ENCODE measurements at regions not wholly inside any gene's neighbourhood (a gene's known extent, or its start where the extent isn't known, plus 50 kb on each side); places are given as distances from the start of the nearest gene placed in this dataset.

DNA sequence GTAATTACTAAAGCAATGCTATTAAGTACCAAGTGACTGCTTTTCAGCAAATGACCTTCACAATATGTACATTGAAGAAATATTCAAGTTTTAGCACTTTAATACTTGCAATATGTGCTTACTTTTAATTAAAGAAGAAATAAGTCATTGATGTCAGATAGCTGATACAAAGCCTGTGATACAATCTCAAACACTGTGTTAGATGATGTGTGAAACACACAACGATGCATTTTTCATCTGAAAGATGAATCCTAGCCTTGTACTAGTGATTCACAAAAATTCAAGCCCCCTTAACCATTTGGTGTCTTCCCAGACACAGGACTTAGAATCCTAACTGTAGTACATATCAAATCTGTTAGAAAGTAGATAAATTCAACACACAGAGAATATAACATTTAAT, 724.1 kb upstream of the ADAMTS5 start:
- Histone ChIP-seq H3K79me2 (ENCODE audit: low read length) (no peaks in the 10 kb centered on the region), H3K9ac (ENCODE audit: low read length) (no peak overlapping the region), H3K4me3 (ENCODE audit: low read length) (no peak overlapping the region), H4K20me1 (ENCODE audit: insufficient read depth, low read depth, low read length) (no peaks in the 10 kb centered on the region), H3K27ac (ENCODE audit: low read length) (no peak overlapping the region), H3K36me3 (ENCODE audit: insufficient read depth, low read length) (no peaks in the 10 kb centered on the region), H3K27me3 (ENCODE audit: low read length) (no peaks in the 10 kb centered on the region), H2AFZ (ENCODE audit: low read length) (no peak overlapping the region), H3K4me1 (ENCODE audit: low read length) (no peaks in the 10 kb centered on the region), H3K4me2 (ENCODE audit: low read depth, low read length, poor library complexity, severe bottlenecking) (no peak overlapping the region), H3K9me2 (replicated peaks; ENCODE audit: insufficient read depth, low read length) (no peaks in the 10 kb centered on the region), H3K9me3 (ENCODE audit: low read length) (peaks cover 15% of the 10 kb centered on the region)
- no peak for DNase-seq

DNA sequence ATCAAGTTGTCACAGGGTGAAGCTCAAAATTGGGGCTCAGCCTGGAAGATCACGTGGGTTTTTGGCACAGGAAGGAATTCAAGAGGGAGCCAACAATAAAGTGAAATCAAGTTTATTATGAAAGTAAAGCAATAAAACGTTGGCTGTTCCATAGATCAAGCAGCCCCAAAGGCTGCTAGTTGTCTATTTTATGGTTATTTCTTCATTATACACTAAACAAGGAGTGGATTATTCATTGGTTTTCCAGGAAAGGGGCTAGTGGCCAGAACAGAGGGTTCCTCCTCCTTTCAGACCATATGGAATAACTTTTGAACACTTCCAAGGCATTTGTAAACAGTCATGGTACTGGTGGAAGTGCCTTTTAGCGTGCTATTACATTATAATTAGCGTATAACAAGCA, 723.5 kb upstream of the ADAMTS5 start:
- H3K27me3 ChIP-seq (ENCODE audit: low read length), result no peaks in the 10 kb centered on the region

DNA sequence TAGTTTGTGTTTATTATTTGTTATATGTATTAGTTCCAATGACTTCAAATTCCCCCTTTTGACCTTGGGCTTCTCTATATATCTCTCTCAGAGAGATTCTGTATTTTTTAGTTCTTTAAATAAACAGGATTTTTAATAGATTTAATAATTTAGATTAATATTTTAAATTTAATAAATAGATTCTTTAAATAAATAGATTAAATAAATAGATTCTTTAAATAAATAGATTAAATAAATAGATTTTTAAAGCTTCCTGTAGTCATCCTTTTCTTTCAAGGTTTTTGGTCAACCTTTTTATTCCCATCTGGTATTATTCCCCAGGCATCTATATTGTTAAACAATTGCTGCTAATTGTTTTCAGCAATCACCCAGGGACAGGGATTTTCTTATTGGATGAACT, 721.9 kb upstream of the ADAMTS5 start:
- H3K4me1 ChIP-seq (ENCODE audit: low read length), result no peaks in the 10 kb centered on the region
- peaks cover 15% of the 10 kb centered on the region for H3K9me3 ChIP-seq (ENCODE audit: low read length)
- H3K36me3 ChIP-seq (ENCODE audit: insufficient read depth, low read length), result no peaks in the 10 kb centered on the region
- no peak overlapping the region for H3K9ac ChIP-seq (ENCODE audit: low read length)
- H2AFZ ChIP-seq (ENCODE audit: low read length), result no peak overlapping the region
- no peaks in the 10 kb centered on the region for H4K20me1 ChIP-seq (ENCODE audit: insufficient read depth, low read depth, low read length)
- H3K27ac ChIP-seq (ENCODE audit: low read length), result no peak overlapping the region
- no peak overlapping the region for H3K4me2 ChIP-seq (ENCODE audit: low read depth, low read length, poor library complexity, severe bottlenecking)
- no peaks in the 10 kb centered on the region for H3K9me2 ChIP-seq (replicated peaks; ENCODE audit: insufficient read depth, low read length)
- DNase-seq, result no peak
- H3K4me3 ChIP-seq (ENCODE audit: low read length), result no peak overlapping the region
- no peaks in the 10 kb centered on the region for H3K27me3 ChIP-seq (ENCODE audit: low read length)
- no peaks in the 10 kb centered on the region for H3K79me2 ChIP-seq (ENCODE audit: low read length)

More for the DNA sequence above, 723.5 kb upstream of the ADAMTS5 start:
- no peaks in the 10 kb centered on the region for H3K36me3 ChIP-seq (ENCODE audit: insufficient read depth, low read length)
- peaks cover 15% of the 10 kb centered on the region for H3K9me3 ChIP-seq (ENCODE audit: low read length)
- no peak overlapping the region for H2AFZ ChIP-seq (ENCODE audit: low read length)
- H3K79me2 ChIP-seq (ENCODE audit: low read length), result no peaks in the 10 kb centered on the region
- H3K27ac ChIP-seq (ENCODE audit: low read length), result no peak overlapping the region
- no peaks in the 10 kb centered on the region for H3K9me2 ChIP-seq (replicated peaks; ENCODE audit: insufficient read depth, low read length)
- H3K4me3 ChIP-seq (ENCODE audit: low read length), result no peak overlapping the region
- H4K20me1 ChIP-seq (ENCODE audit: insufficient read depth, low read depth, low read length), result no peaks in the 10 kb centered on the region
- no peaks in the 10 kb centered on the region for H3K4me1 ChIP-seq (ENCODE audit: low read length)
- no peak overlapping the region for H3K9ac ChIP-seq (ENCODE audit: low read length)
- H3K4me2 ChIP-seq (ENCODE audit: low read depth, low read length, poor library complexity, severe bottlenecking), result no peak overlapping the region
- no peak for DNase-seq

DNA sequence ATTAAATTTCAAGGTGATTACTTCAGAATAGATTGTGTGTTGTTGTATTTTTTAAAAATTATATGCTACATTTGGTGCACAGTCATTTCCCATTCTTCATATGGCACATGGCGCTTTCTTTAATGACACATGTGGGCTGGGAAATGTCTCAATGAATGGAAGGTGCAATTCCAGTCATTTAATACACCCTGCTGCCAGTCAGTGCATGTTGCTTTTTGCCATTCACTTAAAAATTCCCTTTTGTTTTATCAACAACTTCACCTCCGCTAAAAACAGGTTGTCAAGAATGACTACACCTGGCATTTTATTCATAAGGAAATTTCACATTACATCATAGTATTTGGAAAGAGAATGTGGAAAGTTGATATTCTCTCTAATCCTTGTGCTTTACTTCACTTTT, 716.4 kb upstream of the ADAMTS5 start:
- Histone ChIP-seq H3K27me3 (ENCODE audit: low read length) (no peaks in the 10 kb centered on the region), H3K9me2 (replicated peaks; ENCODE audit: insufficient read depth, low read length) (no peaks in the 10 kb centered on the region), H3K4me3 (ENCODE audit: low read length) (no peak overlapping the region), H4K20me1 (ENCODE audit: insufficient read depth, low read depth, low read length) (no peaks in the 10 kb centered on the region), H3K4me1 (ENCODE audit: low read length) (no peaks in the 10 kb centered on the region), H3K9ac (ENCODE audit: low read length) (no peak overlapping the region), H3K9me3 (ENCODE audit: low read length) (peaks cover 29% of the 10 kb centered on the region), H3K27ac (ENCODE audit: low read length) (no peak overlapping the region), H3K36me3 (ENCODE audit: insufficient read depth, low read length) (no peaks in the 10 kb centered on the region), H3K79me2 (ENCODE audit: low read length) (no peaks in the 10 kb centered on the region), H3K4me2 (ENCODE audit: low read depth, low read length, poor library complexity, severe bottlenecking) (no peak overlapping the region), H2AFZ (ENCODE audit: low read length) (no peak overlapping the region)
- no peak for DNase-seq

DNA sequence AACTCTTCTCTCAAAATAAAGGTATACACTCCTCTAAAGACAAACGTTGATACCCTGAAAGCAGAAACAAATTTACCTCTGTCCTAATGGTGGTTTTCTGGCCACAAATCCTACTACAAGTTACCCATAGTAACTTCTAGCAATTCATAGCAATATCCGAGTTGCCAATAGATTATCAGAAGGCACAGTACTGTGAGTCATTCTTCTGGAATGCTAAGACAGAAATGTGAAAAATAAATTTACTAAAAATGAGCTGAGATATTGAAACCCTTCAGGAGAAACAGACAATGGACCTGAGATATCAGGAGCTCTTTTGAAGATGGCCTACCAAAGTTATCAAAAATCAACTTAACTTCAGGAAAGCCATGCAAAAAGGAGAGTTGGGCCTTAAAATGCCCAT, 715.0 kb upstream of the ADAMTS5 start:
- no peaks in the 10 kb centered on the region for H3K4me1 ChIP-seq (ENCODE audit: low read length)
- H3K9ac ChIP-seq (ENCODE audit: low read length), result no peak overlapping the region
- H3K79me2 ChIP-seq (ENCODE audit: low read length), result no peaks in the 10 kb centered on the region
- no peaks in the 10 kb centered on the region for H3K27me3 ChIP-seq (ENCODE audit: low read length)
- H3K27ac ChIP-seq (ENCODE audit: low read length), result no peak overlapping the region
- no peak overlapping the region for H2AFZ ChIP-seq (ENCODE audit: low read length)
- no peaks in the 10 kb centered on the region for H4K20me1 ChIP-seq (ENCODE audit: insufficient read depth, low read depth, low read length)
- H3K4me3 ChIP-seq (ENCODE audit: low read length), result no peak overlapping the region
- no peaks in the 10 kb centered on the region for H3K36me3 ChIP-seq (ENCODE audit: insufficient read depth, low read length)
- no peaks in the 10 kb centered on the region for H3K9me2 ChIP-seq (replicated peaks; ENCODE audit: insufficient read depth, low read length)
- DNase-seq, result no peak
- H3K9me3 ChIP-seq (ENCODE audit: low read length), result peaks cover 30% of the 10 kb centered on the region
- no peak overlapping the region for H3K4me2 ChIP-seq (ENCODE audit: low read depth, low read length, poor library complexity, severe bottlenecking)

DNA sequence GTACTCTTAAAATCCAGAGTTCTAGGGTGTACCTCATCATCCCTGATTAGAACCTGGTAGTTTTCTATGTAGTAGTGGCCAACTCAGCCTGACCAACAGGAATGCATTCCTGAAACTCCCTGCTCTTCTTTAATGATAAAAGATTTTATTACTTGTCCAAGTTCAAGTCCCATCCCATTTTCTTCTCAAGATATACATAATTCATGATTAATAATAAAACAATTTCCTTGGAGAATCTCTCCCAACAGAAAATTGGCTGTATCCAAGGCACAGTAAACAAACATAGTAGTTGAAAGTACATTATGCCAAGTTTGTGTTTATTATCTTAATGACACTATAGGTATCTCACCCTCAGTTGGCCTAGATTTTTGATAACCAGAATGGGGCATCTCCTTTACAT, 714.1 kb upstream of the ADAMTS5 start:
- H3K27ac ChIP-seq (ENCODE audit: low read length), result no peak overlapping the region
- no peaks in the 10 kb centered on the region for H3K4me1 ChIP-seq (ENCODE audit: low read length)
- peaks cover 26% of the 10 kb centered on the region for H3K9me3 ChIP-seq (ENCODE audit: low read length)
- H4K20me1 ChIP-seq (ENCODE audit: insufficient read depth, low read depth, low read length), result no peaks in the 10 kb centered on the region
- no peaks in the 10 kb centered on the region for H3K36me3 ChIP-seq (ENCODE audit: insufficient read depth, low read length)
- H3K27me3 ChIP-seq (ENCODE audit: low read length), result no peaks in the 10 kb centered on the region
- H3K4me3 ChIP-seq (ENCODE audit: low read length), result no peak overlapping the region
- no peak overlapping the region for H2AFZ ChIP-seq (ENCODE audit: low read length)
- no peaks in the 10 kb centered on the region for H3K9me2 ChIP-seq (replicated peaks; ENCODE audit: insufficient read depth, low read length)
- H3K9ac ChIP-seq (ENCODE audit: low read length), result no peak overlapping the region
- H3K79me2 ChIP-seq (ENCODE audit: low read length), result no peaks in the 10 kb centered on the region
- no peak for DNase-seq
- H3K4me2 ChIP-seq (ENCODE audit: low read depth, low read length, poor library complexity, severe bottlenecking), result no peak overlapping the region

DNA sequence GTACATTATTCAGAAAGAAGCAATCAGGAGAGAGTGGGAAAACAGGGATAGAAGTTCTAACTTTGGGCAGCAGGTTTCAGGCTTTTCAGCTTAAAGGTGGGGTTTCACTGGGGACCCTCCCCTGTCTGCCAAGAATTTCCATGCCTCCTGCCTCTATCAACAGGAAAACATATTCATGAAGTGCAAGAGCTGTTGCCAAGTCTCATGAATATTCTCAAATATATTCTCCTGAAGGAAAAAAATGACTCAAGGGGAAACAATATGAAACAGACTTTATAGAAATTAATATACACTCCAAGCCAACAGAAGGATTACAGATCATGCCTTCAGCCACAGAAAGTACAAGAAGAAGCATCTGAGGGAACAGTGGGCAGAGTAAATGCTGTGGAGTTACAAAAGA, 713.3 kb upstream of the ADAMTS5 start:
- Histone ChIP-seq H3K9me3 (ENCODE audit: low read length) (peaks cover 26% of the 10 kb centered on the region), H3K9ac (ENCODE audit: low read length) (no peak overlapping the region), H3K9me2 (replicated peaks; ENCODE audit: insufficient read depth, low read length) (no peaks in the 10 kb centered on the region), H3K36me3 (ENCODE audit: insufficient read depth, low read length) (no peaks in the 10 kb centered on the region), H3K27me3 (ENCODE audit: low read length) (no peaks in the 10 kb centered on the region), H3K4me1 (ENCODE audit: low read length) (no peaks in the 10 kb centered on the region), H4K20me1 (ENCODE audit: insufficient read depth, low read depth, low read length) (no peaks in the 10 kb centered on the region), H3K27ac (ENCODE audit: low read length) (no peak overlapping the region), H3K4me3 (ENCODE audit: low read length) (no peak overlapping the region), H2AFZ (ENCODE audit: low read length) (no peak overlapping the region), H3K79me2 (ENCODE audit: low read length) (no peaks in the 10 kb centered on the region), H3K4me2 (ENCODE audit: low read depth, low read length, poor library complexity, severe bottlenecking) (no peak overlapping the region)
- no peak for DNase-seq

DNA sequence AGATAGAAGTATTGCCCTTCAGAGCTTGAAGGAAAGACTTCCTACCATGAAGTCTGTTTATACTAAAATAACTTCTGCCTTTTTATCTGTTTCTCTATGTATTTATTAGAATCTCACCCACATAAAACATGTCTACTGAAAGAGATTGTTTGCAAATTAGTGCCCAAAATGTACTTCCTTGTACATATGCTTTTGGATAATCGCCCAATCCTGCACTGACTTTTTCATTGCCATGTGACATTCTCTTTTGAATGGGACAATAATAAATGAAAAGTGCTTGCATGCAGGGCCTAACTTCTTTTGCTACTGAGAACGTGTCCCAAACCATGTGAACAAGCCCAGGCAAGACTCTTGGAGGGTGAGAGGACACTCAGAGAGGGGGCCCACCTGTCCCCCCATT, 711.6 kb upstream of the ADAMTS5 start:
- Histone ChIP-seq H3K27me3 (ENCODE audit: low read length) (no peaks in the 10 kb centered on the region), H3K9me2 (replicated peaks; ENCODE audit: insufficient read depth, low read length) (no peaks in the 10 kb centered on the region), H3K4me3 (ENCODE audit: low read length) (no peak overlapping the region), H3K36me3 (ENCODE audit: insufficient read depth, low read length) (no peaks in the 10 kb centered on the region), H3K27ac (ENCODE audit: low read length) (no peak overlapping the region), H3K4me2 (ENCODE audit: low read depth, low read length, poor library complexity, severe bottlenecking) (no peak overlapping the region), H4K20me1 (ENCODE audit: insufficient read depth, low read depth, low read length) (no peaks in the 10 kb centered on the region), H3K4me1 (ENCODE audit: low read length) (no peaks in the 10 kb centered on the region), H3K79me2 (ENCODE audit: low read length) (no peaks in the 10 kb centered on the region), H2AFZ (ENCODE audit: low read length) (no peak overlapping the region), H3K9me3 (ENCODE audit: low read length) (peaks cover 24% of the 10 kb centered on the region), H3K9ac (ENCODE audit: low read length) (no peak overlapping the region)
- DNase-seq, result no peak

DNA sequence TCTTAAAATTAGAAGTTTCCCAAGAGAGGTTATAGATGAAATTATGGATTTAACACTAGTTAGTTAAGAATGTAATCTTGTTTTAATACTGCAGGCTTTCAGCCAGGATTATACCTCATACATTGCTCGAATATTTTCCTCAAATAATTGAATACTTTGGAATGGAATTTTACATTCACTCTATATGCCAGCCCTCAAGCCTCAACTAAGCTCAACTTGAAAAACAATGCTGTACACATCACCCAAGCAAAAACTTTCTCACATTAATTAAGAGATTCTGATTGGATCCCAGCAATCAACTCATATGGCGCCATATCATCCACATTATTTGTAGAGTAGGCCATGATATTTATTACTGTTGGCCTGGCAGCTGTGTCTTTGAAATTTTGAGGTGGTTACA, 710.7 kb upstream of the ADAMTS5 start:
- Histone ChIP-seq H4K20me1 (ENCODE audit: insufficient read depth, low read depth, low read length) (no peaks in the 10 kb centered on the region), H3K4me1 (ENCODE audit: low read length) (no peaks in the 10 kb centered on the region), H3K9me2 (replicated peaks; ENCODE audit: insufficient read depth, low read length) (no peaks in the 10 kb centered on the region), H3K27ac (ENCODE audit: low read length) (no peak overlapping the region), H3K9ac (ENCODE audit: low read length) (no peak overlapping the region), H3K9me3 (ENCODE audit: low read length) (peaks cover 17% of the 10 kb centered on the region), H3K4me3 (ENCODE audit: low read length) (no peak overlapping the region), H3K27me3 (ENCODE audit: low read length) (no peaks in the 10 kb centered on the region), H2AFZ (ENCODE audit: low read length) (no peak overlapping the region), H3K4me2 (ENCODE audit: low read depth, low read length, poor library complexity, severe bottlenecking) (no peak overlapping the region), H3K36me3 (ENCODE audit: insufficient read depth, low read length) (no peaks in the 10 kb centered on the region), H3K79me2 (ENCODE audit: low read length) (no peaks in the 10 kb centered on the region)
- no peak for DNase-seq
